B cell (primary cell): ENCODE measurements at regions not wholly inside any gene's neighbourhood (a gene's known extent, or its start where the extent isn't known, plus 50 kb on each side); places are given as distances from the start of the nearest gene placed in this dataset.

Experiments used
- ATAC-seq: fragments of 200-7000 bp; cut with Tn5 transposase; one replicate; pipeline ENCODE4 v1.10.0; 2021; ENCODE audit warnings: low read depth, mild to moderate bottlenecking, moderate number of reproducible peaks, moderate library complexity
- CTCF ChIA-PET: fragments of 350-600 bp; sonication (Branson Sonifier 250); formaldehyde crosslinking; loops from one replicate; lab custom pipeline; 2021; ENCODE audit warnings: antibody characterized with exemption, inconsistent platforms; lab: Charles Lee
- POLR2A ChIA-PET: fragments of 350-600 bp; sonication (Branson Sonifier 250); formaldehyde crosslinking; loops from one replicate; lab custom pipeline; 2021; ENCODE audit warnings: antibody characterized with exemption; lab: Charles Lee
- DNase-seq: peaks from one replicate; pipeline ENCODE4 v3.0.0; 2013
- H2AFZ ChIP-seq: 2 replicates; pipeline ENCODE4 v1.6.1; 2012; ENCODE audit warnings: mild to moderate bottlenecking, low read depth, low read length; ENCODE audit not compliant: insufficient read depth, poor library complexity, severe bottlenecking
- H3K27ac ChIP-seq, 2 donors: 1 replicate in 1 of 2; 2 replicates in 1 of 2; pipeline ENCODE4 v1.5.1; 2012 to 2013; ENCODE audit warnings: low read length in 2 of 2, mild to moderate bottlenecking in 2 of 2, moderate library complexity in 1 of 2
- H3K27me3 ChIP-seq, 4 experiments: fragments of 200-600 bp in 1 of 4; sonication (generic) in 1 of 4; replicated peaks in 1 of 4; 1 replicate in 2 of 4; 2 replicates in 2 of 4; pipeline versions ENCODE4 v1.6.1 to v1.7.0; 2013 to 2016; ENCODE audit warnings: low read length in 3 of 4, mild to moderate bottlenecking in 2 of 4, mixed read lengths in 1 of 4, moderate library complexity in 1 of 4; ENCODE audit not compliant: insufficient read depth in 4 of 4, control insufficient read depth in 3 of 4; ENCODE audit errors: control extremely low read depth in 1 of 4
- H3K36me3 ChIP-seq, 2 experiments: replicated peaks in 1 of 2; 1 replicate in 1 of 2; 2 replicates in 1 of 2; pipeline versions ENCODE4 v1.6.1 to v1.7.1; 2013; ENCODE audit warnings: low read length in 1 of 2; ENCODE audit not compliant: insufficient read depth in 2 of 2, control insufficient read depth in 1 of 2; ENCODE audit errors: control extremely low read depth in 1 of 2, extremely low read depth in 1 of 2
- H3K4me1 ChIP-seq, 2 donors: fragments of 200-600 bp in 1 of 2; sonication (generic) in 1 of 2; 1 replicate in 1 of 2; 2 replicates in 1 of 2; pipeline versions ENCODE4 v1.5.1 to v1.6.1; 2013 to 2017; ENCODE audit warnings: low read length in 2 of 2; ENCODE audit not compliant: control insufficient read depth in 2 of 2, insufficient read depth in 2 of 2
- H3K4me2 ChIP-seq: replicated peaks from 2 replicates; pipeline ENCODE3; 2012; ENCODE audit warnings: mild to moderate bottlenecking, low read depth, low read length; ENCODE audit not compliant: poor library complexity, severe bottlenecking
- H3K4me3 ChIP-seq, 5 experiments: fragments of 200-600 bp in 1 of 5; sonication (generic) in 1 of 5; 1 replicate in 3 of 5; 2 replicates in 2 of 5; pipeline versions ENCODE4 v1.5.1 to v1.7.0; 2011 to 2016; ENCODE audit warnings: low read length in 4 of 5, mild to moderate bottlenecking in 4 of 5, low read depth in 2 of 5, control low read depth in 1 of 5, moderate library complexity in 1 of 5; ENCODE audit not compliant: insufficient read depth in 1 of 5; ENCODE audit errors: control extremely low read depth in 1 of 5, extremely low read depth in 1 of 5
- H3K79me2 ChIP-seq: fragments of 200-600 bp; sonication (generic); one replicate; pipeline ENCODE4 v1.6.0; 2016; ENCODE audit warnings: low read length; ENCODE audit not compliant: control insufficient read depth, insufficient read depth
- H3K9ac ChIP-seq: fragments of 200-600 bp; sonication (generic); 2 replicates; pipeline ENCODE4 v1.6.1; 2017; ENCODE audit warnings: mild to moderate bottlenecking, low read length, moderate library complexity
- H3K9me3 ChIP-seq, 3 donors: one replicate each; pipeline versions ENCODE4 v1.6.1 to v1.7.1; 2013; ENCODE audit warnings: low read length in 2 of 3; ENCODE audit not compliant: control insufficient read depth in 2 of 3, insufficient read depth in 1 of 3; ENCODE audit errors: control extremely low read depth in 1 of 3
- H4K20me1 ChIP-seq: 2 replicates; pipeline ENCODE4 v1.6.0; 2012; ENCODE audit warnings: mild to moderate bottlenecking, low read length; ENCODE audit not compliant: insufficient read depth, control insufficient read depth, poor library complexity, severe bottlenecking
- H3K27ac Mint-ChIP-seq: one replicate; pipeline ENCODE4 v1.8.0; 2021; ENCODE audit warnings: mixed read lengths
- H3K27me3 Mint-ChIP-seq: one replicate; pipeline ENCODE4 v1.8.0; 2021; ENCODE audit warnings: mixed read lengths
- H3K4me1 Mint-ChIP-seq: one replicate; pipeline ENCODE4 v1.8.0; 2021; ENCODE audit warnings: mixed read lengths
- H3K4me3 Mint-ChIP-seq: one replicate; pipeline ENCODE4 v1.8.0; 2021; ENCODE audit warnings: mixed read lengths
- H3K9me3 Mint-ChIP-seq: one replicate; pipeline ENCODE4 v1.8.0; 2022; ENCODE audit warnings: mixed read lengths; ENCODE audit not compliant: insufficient read depth
- CTCF ChIP-seq: fragments of 200-600 bp; IDR thresholded peaks from one replicate; pipeline ENCODE4 v1.8.0; 2022; ENCODE audit warnings: antibody characterized with exemption, mild to moderate bottlenecking
- EZH2 ChIP-seq: IDR thresholded peaks from 2 replicates; pipeline ENCODE4 v1.6.1; 2012; ENCODE audit warnings: borderline replicate concordance, low read depth, mild to moderate bottlenecking, moderate library complexity, low read length; ENCODE audit not compliant: insufficient read depth, poor library complexity, severe bottlenecking
- WGBS: methylation state at CpG from one replicate; pipeline ENCODE4 v1.1.5; 2013; ENCODE audit warnings: missing lambda C conversion rate; ENCODE audit not compliant: insufficient coverage; 5-methylcytosine and 5-hydroxymethylcytosine counted together
- intact Hi-C: fragments of 100-400 bp; cut with micrococcal nuclease; formaldehyde crosslinking; loops from one replicate; pipeline ENCODE4 v1.10.0; 2022

- H3K27me3 ChIP-seq = peaks cover 0 to 5% (median 0%) of the 10 kb centered on the region in 4 experiments
- H4K20me1 ChIP-seq = no peaks in the 10 kb centered on the region
- Mint-ChIP-seq H3K27me3 (peaks cover 27% of the 10 kb centered on the region), H3K4me1 (no peaks in the 10 kb centered on the region), H3K9me3 (no peaks in the 10 kb centered on the region), H3K4me3 (no peak overlapping the region), H3K27ac (no peak overlapping the region)
- no peaks in the 10 kb centered on the region for H3K79me2 ChIP-seq
- ChIA-PET CTCF (interaction anchor here (1.2 kb wide), 1 partner anchor 12 kb away, joined by 4 read pairs; no protein-coding TSS in a partner anchor), POLR2A (no interaction called here)
- no peaks in the 10 kb centered on the region for H3K4me1 ChIP-seq
- ATAC-seq (no peak), DNase-seq (no peak)
- no peak overlapping the region for H3K27ac ChIP-seq
- no peak overlapping the region for H2AFZ ChIP-seq
- no peak overlapping the region for H3K9ac ChIP-seq
- H3K4me2 ChIP-seq = no peak overlapping the region
- no peaks in the 10 kb centered on the region for H3K9me3 ChIP-seq
- intact Hi-C loops = no loop called here
- no peak overlapping the region for H3K4me3 ChIP-seq
- WGBS = no CpG with 5 or more reads among the region's 4 CpGs
- TF ChIP-seq CTCF = no peak
- no peak for TF ChIP-seq EZH2
- no peaks in the 10 kb centered on the region for H3K36me3 ChIP-seq
Measured at GRCh38 chr4:138859254-138859653, 156.3 kb upstream of the NOCT start.

GRCh38 chr4:138858419-138858818 is 157.2 kb upstream of the NOCT start:
- H3K4me1 ChIP-seq = no peaks in the 10 kb centered on the region
- H3K79me2 ChIP-seq = no peaks in the 10 kb centered on the region
- DNase-seq (no peak), ATAC-seq (no peak)
- TF ChIP-seq CTCF (no peak), EZH2 (no peak)
- H3K4me3 ChIP-seq = no peak overlapping the region
- H3K4me1 Mint-ChIP-seq = no peaks in the 10 kb centered on the region
- no peaks in the 10 kb centered on the region for H4K20me1 ChIP-seq
- H3K9me3 Mint-ChIP-seq = no peaks in the 10 kb centered on the region
- H3K36me3 ChIP-seq = no peaks in the 10 kb centered on the region
- intact Hi-C loops = no loop called here
- POLR2A ChIA-PET = no interaction called here
- H3K4me2 ChIP-seq = no peak overlapping the region
- no peak overlapping the region for H3K27ac Mint-ChIP-seq
- no peak overlapping the region for H3K4me3 Mint-ChIP-seq
- no peaks in the 10 kb centered on the region for H3K9me3 ChIP-seq
- H2AFZ ChIP-seq = no peak overlapping the region
- peaks cover 0 to 5% (median 0%) of the 10 kb centered on the region in 4 experiments for H3K27me3 ChIP-seq
- no peak overlapping the region for H3K27ac ChIP-seq
- CTCF ChIA-PET = no interaction called here
- H3K27me3 Mint-ChIP-seq = peaks cover 27% of the 10 kb centered on the region
- no peak overlapping the region for H3K9ac ChIP-seq
